ENCODE measurements at regions not wholly inside any gene's neighbourhood (a gene's known extent, or its start where the extent isn't known, plus 50 kb on each side); places are given as distances from the start of the nearest gene placed in this dataset.

GRCh38 chr22:26894766-26895485 is 237.5 kb downstream of the MIAT start:
- no peak for DNase-seq

GRCh38 chr22:26897384-26897783 is 240.0 kb downstream of the MIAT start:
- DNase-seq = no peak

- no peak for DNase-seq
These were observed 241.7 kb downstream of the MIAT start for GRCh38 chr22:26898946-26899605.

- no peak for DNase-seq
These were observed 243.4 kb downstream of the MIAT start for GRCh38 chr22:26900787-26901186.

- DNase-seq = no peak
These were observed 243.9 kb downstream of the MIAT start for GRCh38 chr22:26901198-26901816.

- DNase-seq = no peak
These were observed 245.1 kb downstream of the MIAT start for GRCh38 chr22:26902401-26903029.

- DNase-seq = no peak
These were observed 245.9 kb downstream of the MIAT start for GRCh38 chr22:26903030-26903856.

GRCh38 chr22:26904483-26904882 is 247.1 kb downstream of the MIAT start:
- DNase-seq = no peak

- no peak for DNase-seq
These were observed 247.7 kb downstream of the MIAT start for GRCh38 chr22:26905076-26905475.

GRCh38 chr22:26905640-26906039 is 248.3 kb downstream of the MIAT start:
- DNase-seq = no peak

GRCh38 chr22:26906464-26906863 is 249.1 kb downstream of the MIAT start:
- no peak for DNase-seq

GRCh38 chr22:26907366-26907765 is 250.0 kb downstream of the MIAT start:
- no peak for DNase-seq

GRCh38 chr22:26910845-26911244 is 253.5 kb downstream of the MIAT start:
- DNase-seq = no peak

GRCh38 chr22:26912655-26913345 is 255.4 kb downstream of the MIAT start:
- no peak for DNase-seq

- no peak for DNase-seq
These were observed 257.3 kb downstream of the MIAT start for GRCh38 chr22:26914519-26915185.

GRCh38 chr22:26916236-26916635 is 258.8 kb downstream of the MIAT start:
- DNase-seq = no peak

- DNase-seq = no peak
These were observed 260.8 kb downstream of the MIAT start for GRCh38 chr22:26918226-26918625.

- DNase-seq = no peak
These were observed 264.3 kb downstream of the MIAT start for GRCh38 chr22:26921726-26922125.

GRCh38 chr22:26922806-26923205 is 265.4 kb downstream of the MIAT start:
- DNase-seq = no peak

GRCh38 chr22:26923531-26923930 is 266.1 kb downstream of the MIAT start:
- no peak for DNase-seq

GRCh38 chr22:26927821-26928220 is 270.4 kb downstream of the MIAT start:
- DNase-seq = no peak

- DNase-seq = no peak
These were observed 274.1 kb downstream of the MIAT start for GRCh38 chr22:26931471-26931870.

Measured in T-helper 1 cell (primary cell).